Mesothelial cell of epicardium (in vitro differentiated cells): ENCODE measurements at regions not wholly inside any gene's neighbourhood (a gene's known extent, or its start where the extent isn't known, plus 50 kb on each side); places are given as distances from the start of the nearest gene placed in this dataset.

Source experiments
- DNase-seq, 2 experiments: peaks; one replicate each; pipeline ENCODE4 v3.0.0; 2021; ENCODE audit warnings: low spot score in 2 of 2; ENCODE audit not compliant: unreplicated experiment in 2 of 2
- H3K27ac Mint-ChIP-seq: 2 replicates; pipeline ENCODE4 v1.8.0; 2021; ENCODE audit warnings: mixed read lengths
- H3K27me3 Mint-ChIP-seq: 2 replicates; pipeline ENCODE4 v1.8.0; 2021; ENCODE audit warnings: low read depth, mixed read lengths
- H3K36me3 Mint-ChIP-seq: 2 replicates; pipeline ENCODE4 v1.8.0; 2021; ENCODE audit warnings: mixed read lengths
- H3K4me1 Mint-ChIP-seq: 2 replicates; pipeline ENCODE4 v1.8.0; 2021; ENCODE audit warnings: mixed read lengths
- H3K4me3 Mint-ChIP-seq: 2 replicates; pipeline ENCODE4 v1.8.0; 2021; ENCODE audit warnings: mild to moderate bottlenecking, moderate library complexity, mixed read lengths
- H3K9me3 Mint-ChIP-seq: 2 replicates; pipeline ENCODE4 v1.8.0; 2021; ENCODE audit warnings: mixed read lengths
- CTCF ChIP-seq: fragments of 200-600 bp; sonication (generic); IDR thresholded peaks from one replicate; pipeline ENCODE4 v1.5.0; 2021; ENCODE audit warnings: antibody characterized with exemption; ENCODE audit not compliant: unreplicated experiment

- no peak overlapping the region for H3K4me3 Mint-ChIP-seq
- peaks cover 6% of the 10 kb centered on the region for H3K9me3 Mint-ChIP-seq
- no peaks in the 10 kb centered on the region for H3K27me3 Mint-ChIP-seq
- no peaks in the 10 kb centered on the region for H3K4me1 Mint-ChIP-seq
- no peaks in the 10 kb centered on the region for H3K36me3 Mint-ChIP-seq
- no peak for TF ChIP-seq CTCF
- no peak for DNase-seq
- no peak overlapping the region for H3K27ac Mint-ChIP-seq
Measured at GRCh38 chr18:67379981-67380380, 136.5 kb downstream of the DSEL start.

GRCh38 chr18:67376372-67376771 lies 140.1 kb downstream of the DSEL start:
- Mint-ChIP-seq H3K9me3 (peaks cover 6% of the 10 kb centered on the region), H3K4me3 (no peak overlapping the region), H3K27me3 (no peaks in the 10 kb centered on the region), H3K36me3 (no peaks in the 10 kb centered on the region), H3K27ac (no peak overlapping the region), H3K4me1 (peaks cover 3% of the 10 kb centered on the region)
- no peak for TF ChIP-seq CTCF
- DNase-seq: no peak

GRCh38 chr18:67373636-67374035 lies 142.9 kb downstream of the DSEL start:
- no peak for DNase-seq
- Mint-ChIP-seq H3K27ac (no peak overlapping the region), H3K4me1 (peaks cover 3% of the 10 kb centered on the region), H3K9me3 (peaks cover 7% of the 10 kb centered on the region), H3K4me3 (no peak overlapping the region), H3K36me3 (no peaks in the 10 kb centered on the region), H3K27me3 (no peaks in the 10 kb centered on the region)
- no peak for TF ChIP-seq CTCF

- no peak for DNase-seq
- TF ChIP-seq CTCF: no peak
- no peak overlapping the region for H3K4me3 Mint-ChIP-seq
- H3K27me3 Mint-ChIP-seq: no peaks in the 10 kb centered on the region
- H3K4me1 Mint-ChIP-seq: peaks cover 3% of the 10 kb centered on the region
- no peaks in the 10 kb centered on the region for H3K36me3 Mint-ChIP-seq
- H3K27ac Mint-ChIP-seq: no peak overlapping the region
- peaks cover 4% of the 10 kb centered on the region for H3K9me3 Mint-ChIP-seq
Measured at GRCh38 chr18:67367540-67367939, 149.0 kb downstream of the DSEL start.

- H3K27me3 Mint-ChIP-seq: no peaks in the 10 kb centered on the region
- no peak overlapping the region for H3K4me3 Mint-ChIP-seq
- H3K36me3 Mint-ChIP-seq: no peaks in the 10 kb centered on the region
- H3K9me3 Mint-ChIP-seq: no peaks in the 10 kb centered on the region
- peaks cover 16% of the 10 kb centered on the region for H3K4me1 Mint-ChIP-seq
- H3K27ac Mint-ChIP-seq: no peak overlapping the region
- DNase-seq: no peak
- TF ChIP-seq CTCF: no peak
Measured at GRCh38 chr18:67363694-67364093, 152.8 kb downstream of the DSEL start.

- peaks cover 16% of the 10 kb centered on the region for H3K4me1 Mint-ChIP-seq
- H3K36me3 Mint-ChIP-seq: no peaks in the 10 kb centered on the region
- DNase-seq: no peak
- H3K9me3 Mint-ChIP-seq: no peaks in the 10 kb centered on the region
- TF ChIP-seq CTCF: no peak
- no peaks in the 10 kb centered on the region for H3K27me3 Mint-ChIP-seq
- no peak overlapping the region for H3K4me3 Mint-ChIP-seq
- H3K27ac Mint-ChIP-seq: no peak overlapping the region
Measured at GRCh38 chr18:67362906-67363305, 153.6 kb downstream of the DSEL start.
